H1 (cell line): ENCODE measurements at regions not wholly inside any gene's neighbourhood (a gene's known extent, or its start where the extent isn't known, plus 50 kb on each side); places are given as distances from the start of the nearest gene placed in this dataset.

ENCODE experiments used
- CTCF ChIA-PET: fragments of 300-600 bp; sonication (Branson Sonifier 250); formaldehyde crosslinking; loops from one replicate; lab custom pipeline; 2021; ENCODE audit not compliant: partially characterized antibody; lab: Charles Lee
- POLR2A ChIA-PET: fragments of 300-600 bp; sonication (Branson Sonifier 250); formaldehyde crosslinking; loops from one replicate; lab custom pipeline; 2021; ENCODE audit warnings: inconsistent platforms; ENCODE audit not compliant: partially characterized antibody; lab: Charles Lee
- DNase-seq, 2 experiments: peaks; one replicate each; pipeline versions ENCODE4 v3.0.0 to v3.0.0-alpha.2; 2010 to 2022; ENCODE audit warnings: low spot score in 2 of 2, low read depth in 1 of 2, mixed read lengths in 1 of 2
- FAIRE-seq: peaks from 2 replicates; lab custom pipeline; 2011; peaks lifted over from hg19 to GRCh38; lab: Jason Lieb, UNC
- H2AFZ ChIP-seq: 2 replicates; pipeline ENCODE4 v1.8.1; 2012; ENCODE audit warnings: low read length, inconsistent platforms
- H2AK5ac ChIP-seq: 2 replicates; pipeline ENCODE4 v1.6.1; 2013; ENCODE audit warnings: low read depth, low read length
- H2BK120ac ChIP-seq: replicated peaks from 2 replicates; pipeline ENCODE3; 2013; ENCODE audit warnings: low read depth, low read length, inconsistent platforms
- H2BK12ac ChIP-seq: 2 replicates; pipeline ENCODE4 v1.6.1; 2013; ENCODE audit warnings: low read depth, low read length
- H2BK15ac ChIP-seq: 2 replicates; pipeline ENCODE4 v1.6.1; 2013; ENCODE audit warnings: low read length
- H2BK20ac ChIP-seq: 2 replicates; pipeline ENCODE4 v1.6.1; 2013; ENCODE audit warnings: low read length
- H2BK5ac ChIP-seq: 2 replicates; pipeline ENCODE4 v1.6.1; 2013; ENCODE audit warnings: low read depth, low read length
- H3K14ac ChIP-seq: 2 replicates; pipeline ENCODE4 v1.6.1; 2013; ENCODE audit warnings: inconsistent platforms; ENCODE audit not compliant: insufficient read length
- H3K18ac ChIP-seq: 2 replicates; pipeline ENCODE4 v1.6.1; 2013; ENCODE audit warnings: low read length; ENCODE audit errors: extremely low read depth
- H3K23ac ChIP-seq: 2 replicates; pipeline ENCODE4 v1.6.1; 2013; ENCODE audit warnings: inconsistent platforms; ENCODE audit not compliant: insufficient read length
- H3K23me2 ChIP-seq: 2 replicates; pipeline ENCODE4 v1.6.1; 2013; ENCODE audit warnings: low read depth, low read length
- H3K27ac ChIP-seq: 2 replicates; pipeline ENCODE4 v1.6.1; 2011; ENCODE audit warnings: low read depth, low read length, inconsistent platforms
- H3K27me3 ChIP-seq, 4 experiments: replicated peaks in 1 of 4; 1 replicate in 1 of 4; 2 replicates in 3 of 4; pipeline versions ENCODE4 v1.6.1 to v1.8.1; 2011 to 2013; ENCODE audit warnings: low read length in 3 of 4, mild to moderate bottlenecking in 3 of 4, inconsistent platforms in 2 of 4, mixed read lengths in 2 of 4, moderate library complexity in 1 of 4; ENCODE audit not compliant: control insufficient read depth in 3 of 4, insufficient read depth in 3 of 4; ENCODE audit errors: extremely low read depth in 1 of 4
- H3K36me3 ChIP-seq, 4 experiments: 2 replicates each; pipeline versions ENCODE4 v1.6.1 to v1.8.1; 2011 to 2013; ENCODE audit warnings: mild to moderate bottlenecking in 4 of 4, low read length in 3 of 4, moderate library complexity in 2 of 4, control low read depth in 1 of 4, inconsistent platforms in 1 of 4; ENCODE audit not compliant: insufficient read depth in 4 of 4, control insufficient read depth in 2 of 4
- H3K4ac ChIP-seq: replicated peaks from 2 replicates; pipeline ENCODE3; 2013; ENCODE audit warnings: low read length, low read depth, mixed read lengths, inconsistent platforms; ENCODE audit not compliant: insufficient read length
- H3K4me1 ChIP-seq, 4 experiments: replicated peaks in 1 of 4; 1 replicate in 1 of 4; 2 replicates in 3 of 4; pipeline versions ENCODE4 v1.6.1 to v1.8.1; 2011 to 2013; ENCODE audit warnings: low read length in 3 of 4, inconsistent platforms in 2 of 4, mixed read lengths in 1 of 4; ENCODE audit not compliant: insufficient read depth in 4 of 4, control insufficient read depth in 3 of 4
- H3K4me2 ChIP-seq, 2 experiments: 2 replicates each; pipeline versions ENCODE4 v1.6.1 to v1.8.1; 2011 to 2013; ENCODE audit warnings: low read depth in 2 of 2, low read length in 2 of 2, control low read depth in 1 of 2, inconsistent platforms in 1 of 2, mild to moderate bottlenecking in 1 of 2; ENCODE audit not compliant: insufficient read depth in 1 of 2
- H3K4me3 ChIP-seq, 4 experiments: fragments of 200-600, 300-600 bp in 1 of 4; sonication (generic), shearing (Covaris generic), sonication (Bioruptor Twin) in 1 of 4; 2 replicates each; pipeline versions ENCODE4 v1.5.1 to v1.8.1; 2011 to 2016; ENCODE audit warnings: low read length in 4 of 4, low read depth in 3 of 4, control low read depth in 2 of 4, inconsistent platforms in 2 of 4, mild to moderate bottlenecking in 2 of 4, mixed read lengths in 1 of 4, moderate library complexity in 1 of 4; ENCODE audit not compliant: insufficient read depth in 2 of 4; ENCODE audit errors: extremely low read depth in 1 of 4
- H3K56ac ChIP-seq: replicated peaks from 2 replicates; pipeline ENCODE3; 2013; ENCODE audit warnings: low read depth, mild to moderate bottlenecking, mixed read lengths, low read length, inconsistent platforms; ENCODE audit not compliant: insufficient read length
- H3K79me1 ChIP-seq: 2 replicates; pipeline ENCODE4 v1.6.1; 2013; ENCODE audit warnings: low read depth, low read length, control low read depth
- H3K79me2 ChIP-seq, 2 experiments: 2 replicates each; pipeline versions ENCODE4 v1.6.1 to v1.8.1; 2012 to 2013; ENCODE audit warnings: low read length in 2 of 2, mild to moderate bottlenecking in 2 of 2, inconsistent platforms in 1 of 2; ENCODE audit not compliant: insufficient read depth in 2 of 2, control insufficient read depth in 1 of 2
- H3K9ac ChIP-seq, 4 experiments: replicated peaks in 1 of 4; 1 replicate in 1 of 4; 2 replicates in 3 of 4; pipeline versions ENCODE4 v1.6.1 to v1.8.1; 2011 to 2013; ENCODE audit warnings: low read depth in 3 of 4, low read length in 3 of 4, control low read depth in 2 of 4, mild to moderate bottlenecking in 2 of 4, moderate library complexity in 2 of 4, inconsistent platforms in 1 of 4; ENCODE audit errors: extremely low read depth in 1 of 4
- H3K9me3 ChIP-seq, 2 experiments: 2 replicates each; pipeline versions ENCODE4 v1.6.1 to v1.8.1; 2012 to 2013; ENCODE audit warnings: mild to moderate bottlenecking in 2 of 2, moderate library complexity in 2 of 2, control low read depth in 1 of 2, inconsistent platforms in 1 of 2, low read depth in 1 of 2, low read length in 1 of 2, mixed read lengths in 1 of 2; ENCODE audit not compliant: insufficient read depth in 2 of 2
- H4K20me1 ChIP-seq, 2 experiments: replicated peaks in 1 of 2; 2 replicates each; pipeline versions ENCODE3 to v1.8.1; 2011 to 2013; ENCODE audit warnings: inconsistent platforms in 2 of 2, low read length in 2 of 2, mild to moderate bottlenecking in 1 of 2; ENCODE audit not compliant: insufficient read depth in 2 of 2, control insufficient read depth in 1 of 2
- H4K5ac ChIP-seq: 2 replicates; pipeline ENCODE4 v1.6.1; 2013; ENCODE audit warnings: low read length, low read depth, mixed read lengths, inconsistent platforms; ENCODE audit not compliant: insufficient read length
- H4K8ac ChIP-seq: 2 replicates; pipeline ENCODE4 v1.8.0; 2013; ENCODE audit warnings: mild to moderate bottlenecking, moderate library complexity, low read length, inconsistent platforms; ENCODE audit not compliant: insufficient read depth; ENCODE audit errors: extremely low read depth
- H4K91ac ChIP-seq: replicated peaks from 2 replicates; pipeline ENCODE3; 2013; ENCODE audit warnings: low read length, mixed read lengths, inconsistent platforms; ENCODE audit not compliant: insufficient read length
- GABPA ChIP-seq: IDR thresholded peaks from 2 replicates; pipeline ENCODE4 v1.6.1; 2011; ENCODE audit warnings: mild to moderate bottlenecking, low read length, moderate library complexity, borderline replicate concordance; ENCODE audit not compliant: insufficient read depth
- HDAC6 ChIP-seq: IDR thresholded peaks from one replicate; pipeline ENCODE4 v1.7.1; 2012; ENCODE audit warnings: low read depth, mild to moderate bottlenecking, inconsistent platforms, low read length, moderate library complexity
- KDM1A ChIP-seq: fragments of 200-600, 300-600 bp; sonication (generic); IDR thresholded peaks from 2 replicates; pipeline ENCODE4 v1.7.1; 2016; ENCODE audit warnings: mild to moderate bottlenecking, low read length, borderline replicate concordance
- KDM4A ChIP-seq: IDR thresholded peaks from one replicate; pipeline ENCODE4 v1.7.1; 2012; ENCODE audit warnings: low read depth, mild to moderate bottlenecking, moderate library complexity, low read length, inconsistent platforms; ENCODE audit not compliant: severe bottlenecking
- MAFK ChIP-seq: IDR thresholded peaks from 2 replicates; pipeline ENCODE4 v1.6.1; 2012; ENCODE audit warnings: low read depth, mild to moderate bottlenecking, improper control_type of control experiment, low read length
- NANOG ChIP-seq: IDR thresholded peaks from 2 replicates; pipeline ENCODE4 v1.6.1; 2011; ENCODE audit warnings: low read length, low read depth, mild to moderate bottlenecking, inconsistent platforms; ENCODE audit not compliant: insufficient read depth, poor library complexity, severe bottlenecking
- NRF1 ChIP-seq: IDR thresholded peaks from 2 replicates; pipeline ENCODE4 v1.6.1; 2011; ENCODE audit warnings: mild to moderate bottlenecking, low read depth, low read length, improper control_type of control experiment
- POU5F1 ChIP-seq: IDR thresholded peaks from 2 replicates; pipeline ENCODE4 v1.6.1; 2011; ENCODE audit warnings: low read depth, mild to moderate bottlenecking, low read length, moderate library complexity
- SIN3A ChIP-seq, 2 experiments: IDR thresholded peaks in 1 of 2; conservative IDR thresholded peaks in 1 of 2; 2 replicates each; pipeline ENCODE4 v1.6.1; 2011 to 2012; ENCODE audit warnings: low read length in 2 of 2, improper control_type of control experiment in 1 of 2, low read depth in 1 of 2, mild to moderate bottlenecking in 1 of 2
- SRF ChIP-seq: IDR thresholded peaks from 2 replicates; pipeline ENCODE4 v1.6.1; 2011; ENCODE audit warnings: mild to moderate bottlenecking, low read depth, low read length, moderate library complexity
- SUZ12 ChIP-seq: fragments of 200-600 bp; sonication (generic); IDR thresholded peaks from 2 replicates; pipeline ENCODE4 v1.6.1; 2012; ENCODE audit warnings: mild to moderate bottlenecking, inconsistent platforms, low read length, moderate library complexity, mixed read lengths
- YY1 ChIP-seq: IDR thresholded peaks from 2 replicates; pipeline ENCODE4 v1.6.1; 2011; ENCODE audit warnings: low read depth, mild to moderate bottlenecking, low read length
- WGBS, 2 experiments: shearing (Covaris generic) in 1 of 2; methylation state at CpG; one replicate each; pipeline versions ENCODE4 v1.1.6 to v1.1.7; 2013 to 2015; ENCODE audit warnings: low lambda C conversion rate in 2 of 2, mixed read lengths in 2 of 2, inconsistent platforms in 1 of 2, low coverage in 1 of 2, missing lambda C conversion rate in 1 of 2; ENCODE audit not compliant: insufficient replicate concordance in 2 of 2, insufficient coverage in 1 of 2, insufficient read length in 1 of 2; ENCODE audit errors: extremely low coverage in 1 of 2, missing lambda C conversion rate in 1 of 2; 5-methylcytosine and 5-hydroxymethylcytosine counted together
- TF ChIP-seq, protein P1 (sequence below): IDR thresholded peaks from 2 replicates; pipeline ENCODE4 v1.6.1; 2012; ENCODE audit warnings: inconsistent platforms

- FAIRE-seq = no peak
- Histone ChIP-seq H2AFZ (no peak overlapping the region), H2BK120ac (no peak overlapping the region), H3K4ac (no peak overlapping the region), H4K20me1 (no peaks in the 10 kb centered on the region), H2BK20ac (no peak overlapping the region), H3K23me2 (no peaks in the 10 kb centered on the region), H2AK5ac (no peak overlapping the region)
- DNase-seq = no peak
- POLR2A ChIA-PET = interaction anchor here (0.6 kb wide), 1 partner anchor 42 kb away, joined by 3 read pairs; no protein-coding TSS in a partner anchor
- no peak for TF ChIP-seq NANOG
- no peak for TF ChIP-seq YY1
- no peak for TF ChIP-seq NRF1
- no peak for TF ChIP-seq SIN3A (conservative IDR thresholded peaks at IDR 0.05 in 1 of 2, IDR thresholded peaks at IDR 0.05 in 1 of 2; ENCODE audit: low read depth in 1 of 2, low read length in 2 of 2)
- TF ChIP-seq KDM1A = no peak
- TF ChIP-seq HDAC6 = no peak
- no peak for TF ChIP-seq SRF
- TF ChIP-seq SUZ12 = no peak
- no peak for TF ChIP-seq POU5F1
- no peak for TF ChIP-seq KDM4A
- no peak for TF ChIP-seq MAFK
- TF ChIP-seq GABPA = no peak
- TF ChIP-seq, protein P1, sequence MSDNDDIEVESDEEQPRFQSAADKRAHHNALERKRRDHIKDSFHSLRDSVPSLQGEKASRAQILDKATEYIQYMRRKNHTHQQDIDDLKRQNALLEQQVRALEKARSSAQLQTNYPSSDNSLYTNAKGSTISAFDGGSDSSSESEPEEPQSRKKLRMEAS = no peak
- TF ChIP-seq, all 59 proteins: peak for 0
- H3K18ac ChIP-seq = no peak overlapping the region
- H2BK12ac ChIP-seq = no peak overlapping the region
- H4K8ac ChIP-seq = no peak overlapping the region
- H3K27me3 ChIP-seq = no peaks in the 10 kb centered on the region; a peak in 1 of 7 replicates
- no peak overlapping the region for H3K4me3 ChIP-seq
- no peaks in the 10 kb centered on the region for H3K36me3 ChIP-seq
- no peak overlapping the region for H3K9ac ChIP-seq
- no peak overlapping the region for H3K14ac ChIP-seq
- H3K79me1 ChIP-seq = no peaks in the 10 kb centered on the region
- H3K79me2 ChIP-seq = no peaks in the 10 kb centered on the region
- peaks cover 2 to 3% of the 10 kb centered on the region in 2 experiments; a peak in 1 of 4 replicates for H3K9me3 ChIP-seq
- H2BK5ac ChIP-seq = no peak overlapping the region
- H3K4me1 ChIP-seq = peaks cover 0 to 2% (median 0%) of the 10 kb centered on the region in 4 experiments; a peak in 2 of 7 replicates
- no peak overlapping the region for H4K91ac ChIP-seq
- CTCF ChIA-PET = no interaction called here
- H2BK15ac ChIP-seq = no peak overlapping the region
- WGBS, 2 experiments = 100% methylated on average over 2 of the region's 2 CpGs; no CpG with 5 or more reads in 1 of the 2 experiments
- H3K56ac ChIP-seq = no peak overlapping the region
- no peak overlapping the region for H3K27ac ChIP-seq
- no peak overlapping the region for H3K23ac ChIP-seq
- H3K4me2 ChIP-seq = no peak overlapping the region
- H4K5ac ChIP-seq = no peak overlapping the region
These were observed 361.3 kb downstream of the FOXL1 start for GRCh38 chr16:86939609-86940008.
